Stimulated activated CD4-positive, alpha-beta T cell treated with anti-CD3 and anti-CD28 coated beads, TNF-alpha, amount 100 ng/mL, for 24 hours (primary cell): ENCODE measurements at regions not wholly inside any gene's neighbourhood (a gene's known extent, or its start where the extent isn't known, plus 50 kb on each side); places are given as distances from the start of the nearest gene placed in this dataset.

Experiments used
- DNase-seq, 3 experiments: peaks; one replicate each; pipeline ENCODE4 v3.0.0-alpha.2; 2020; ENCODE audit warnings: low read depth in 3 of 3

- DNase-seq = no peak
Measured at GRCh38 chr2:133718688-133719201, 150.5 kb upstream of the NCKAP5 start.

- DNase-seq = no peak
Measured at GRCh38 chr2:133720429-133720828, 152.2 kb upstream of the NCKAP5 start.

GRCh38 chr2:133721118-133721517 is 152.9 kb upstream of the NCKAP5 start:
- no peak for DNase-seq

- DNase-seq = no peak
Measured at GRCh38 chr2:133723133-133723532, 154.9 kb upstream of the NCKAP5 start.

GRCh38 chr2:133726973-133727372 is 158.7 kb upstream of the NCKAP5 start:
- DNase-seq = no peak

GRCh38 chr2:133732059-133732458 is 163.8 kb upstream of the NCKAP5 start:
- DNase-seq = no peak

- no peak for DNase-seq
Measured at GRCh38 chr2:133732982-133733900, 165.0 kb upstream of the NCKAP5 start.

- no peak for DNase-seq
Measured at GRCh38 chr2:133733901-133734255, 165.6 kb upstream of the NCKAP5 start.

- no peak for DNase-seq
Measured at GRCh38 chr2:133734716-133735495, 166.6 kb upstream of the NCKAP5 start.

GRCh38 chr2:133736674-133737073 is 168.4 kb upstream of the NCKAP5 start:
- DNase-seq = no peak

- no peak for DNase-seq
Measured at GRCh38 chr2:133737242-133737993, 169.2 kb upstream of the NCKAP5 start.

GRCh38 chr2:133739039-133739438 is 170.8 kb upstream of the NCKAP5 start:
- DNase-seq = no peak

- DNase-seq = no peak
Measured at GRCh38 chr2:133740500-133740899, 172.2 kb upstream of the NCKAP5 start.

GRCh38 chr2:133748007-133748700 is 179.9 kb upstream of the NCKAP5 start:
- DNase-seq = no peak

- no peak for DNase-seq
Measured at GRCh38 chr2:133753665-133754064, 185.4 kb upstream of the NCKAP5 start.

GRCh38 chr2:133755480-133756300 is 187.4 kb upstream of the NCKAP5 start:
- no peak for DNase-seq

- no peak for DNase-seq
Measured at GRCh38 chr2:133756833-133757232, 188.6 kb upstream of the NCKAP5 start.

- DNase-seq = no peak
Measured at GRCh38 chr2:133760376-133760775, 192.1 kb upstream of the NCKAP5 start.

GRCh38 chr2:133765658-133766057 is 197.4 kb upstream of the NCKAP5 start:
- DNase-seq = no peak

- DNase-seq = no peak
Measured at GRCh38 chr2:133766164-133766832, 198.0 kb upstream of the NCKAP5 start.
